OCI-LY1 (cell line): ENCODE measurements at regions not wholly inside any gene's neighbourhood (a gene's known extent, or its start where the extent isn't known, plus 50 kb on each side); places are given as distances from the start of the nearest gene placed in this dataset.

Experiments used
- H2AFZ ChIP-seq: fragments of 200-600 bp; sonication (generic), shearing (Covaris generic); 2 replicates; pipeline ENCODE4 v1.6.0; 2014; ENCODE audit warnings: antibody characterized with exemption, mild to moderate bottlenecking, low read length
- H3F3A ChIP-seq: fragments of 200-600 bp; sonication (generic), shearing (Covaris generic); 2 replicates; pipeline ENCODE4 v1.6.0; 2014; ENCODE audit warnings: mild to moderate bottlenecking, antibody characterized with exemption, low read length, moderate library complexity; ENCODE audit not compliant: insufficient read depth
- H3K27ac ChIP-seq: fragments of 200-600 bp; sonication (generic); 2 replicates; pipeline ENCODE4 v1.5.1; 2014; ENCODE audit warnings: low read length, mixed run types, mild to moderate bottlenecking, low read depth; ENCODE audit not compliant: poor library complexity, severe bottlenecking
- H3K27me3 ChIP-seq: fragments of 200-600 bp; sonication (generic); 2 replicates; pipeline ENCODE4 v1.6.0; 2014; ENCODE audit warnings: antibody characterized with exemption, mild to moderate bottlenecking, low read length, moderate library complexity; ENCODE audit not compliant: insufficient read depth
- H3K36me3 ChIP-seq: fragments of 200-600 bp; sonication (generic); 2 replicates; pipeline ENCODE4 v1.6.1; 2014; ENCODE audit warnings: mild to moderate bottlenecking, antibody characterized with exemption, low read length, moderate library complexity, mixed read lengths; ENCODE audit not compliant: insufficient read depth
- H3K4me1 ChIP-seq: fragments of 200-600 bp; sonication (generic); 2 replicates; pipeline ENCODE4 v1.5.1; 2014; ENCODE audit warnings: mild to moderate bottlenecking, low read length, moderate library complexity; ENCODE audit not compliant: insufficient read depth, severe bottlenecking
- H3K4me2 ChIP-seq: fragments of 200-600 bp; sonication (generic), shearing (Covaris generic); 2 replicates; pipeline ENCODE4 v1.6.1; 2014; ENCODE audit warnings: low read length
- H3K4me3 ChIP-seq: fragments of 200-600 bp; sonication (generic); 2 replicates; pipeline ENCODE4 v1.5.1; 2014; ENCODE audit warnings: low read length, low read depth, mild to moderate bottlenecking, mixed read lengths; ENCODE audit not compliant: poor library complexity, severe bottlenecking
- H3K79me2 ChIP-seq: fragments of 200-600 bp; shearing (Covaris generic); 2 replicates; pipeline ENCODE4 v1.6.1; 2016; ENCODE audit warnings: mixed run types, low read length, mixed read lengths; ENCODE audit not compliant: insufficient read depth
- H3K9ac ChIP-seq: fragments of 200-600 bp; sonication (generic), shearing (Covaris generic); 2 replicates; pipeline ENCODE4 v1.6.1; 2014; ENCODE audit warnings: mild to moderate bottlenecking, low read length, mixed read lengths
- H3K9me2 ChIP-seq: fragments of 200-600 bp; sonication (generic), shearing (Covaris generic); 2 replicates; pipeline ENCODE4 v1.6.1; 2014; ENCODE audit warnings: low read depth, mild to moderate bottlenecking, low read length, mixed read lengths
- H3K9me3 ChIP-seq: fragments of 200-600 bp; shearing (Covaris generic); 2 replicates; pipeline ENCODE4 v1.6.1; 2014; ENCODE audit warnings: low read length, mixed read lengths
- H4K20me1 ChIP-seq: fragments of 200-600 bp; sonication (generic), shearing (Covaris generic); 2 replicates; pipeline ENCODE4 v1.6.0; 2016; ENCODE audit warnings: mild to moderate bottlenecking, low read length; ENCODE audit not compliant: insufficient read depth
- CTCF ChIP-seq: fragments of 200-600 bp; sonication (generic), shearing (Covaris generic); IDR thresholded peaks from 2 replicates; pipeline ENCODE4 v1.5.1; 2017; ENCODE audit warnings: mild to moderate bottlenecking, antibody characterized with exemption, low read length, moderate library complexity, mixed read lengths
- EZH2 ChIP-seq: fragments of 200-600 bp; sonication (generic), shearing (Covaris generic); IDR thresholded peaks from 2 replicates; pipeline ENCODE4 v1.8.0; 2017; ENCODE audit warnings: borderline replicate concordance, mixed run types, mild to moderate bottlenecking, antibody characterized with exemption, low read length, moderate library complexity, mixed read lengths

GRCh38 chr2:120857931-120858330 is 122.3 kb downstream of the GLI2 start:
- Histone ChIP-seq H3K36me3 (no peaks in the 10 kb centered on the region), H3K4me3 (no peak overlapping the region), H3K9me2 (no peaks in the 10 kb centered on the region), H3K4me1 (no peaks in the 10 kb centered on the region), H3F3A (no peaks in the 10 kb centered on the region), H3K27ac (no peak overlapping the region), H2AFZ (no peak overlapping the region), H3K9me3 (no peaks in the 10 kb centered on the region), H3K27me3 (peaks cover 6% of the 10 kb centered on the region; the same call in 1 of the 2 replicates), H3K9ac (no peak overlapping the region), H4K20me1 (no peaks in the 10 kb centered on the region), H3K4me2 (no peak overlapping the region), H3K79me2 (no peaks in the 10 kb centered on the region)
- TF ChIP-seq CTCF = no peak
- TF ChIP-seq EZH2 = no peak

- no peak overlapping the region for H3K9ac ChIP-seq
- H3K27ac ChIP-seq = no peak overlapping the region
- no peaks in the 10 kb centered on the region for H3K4me1 ChIP-seq
- no peaks in the 10 kb centered on the region for H3K9me3 ChIP-seq
- no peak overlapping the region for H2AFZ ChIP-seq
- no peaks in the 10 kb centered on the region for H3F3A ChIP-seq
- TF ChIP-seq EZH2 (no peak), CTCF (no peak)
- no peaks in the 10 kb centered on the region for H4K20me1 ChIP-seq
- H3K4me3 ChIP-seq = no peak overlapping the region
- H3K79me2 ChIP-seq = no peaks in the 10 kb centered on the region
- H3K9me2 ChIP-seq = no peaks in the 10 kb centered on the region
- H3K36me3 ChIP-seq = no peaks in the 10 kb centered on the region
- peaks cover 6% of the 10 kb centered on the region; the same call in 1 of the 2 replicates for H3K27me3 ChIP-seq
- no peak overlapping the region for H3K4me2 ChIP-seq
These were observed 122.9 kb downstream of the GLI2 start for GRCh38 chr2:120858361-120859106.

GRCh38 chr2:120859128-120859527 is 123.5 kb downstream of the GLI2 start:
- no peak overlapping the region for H3K4me2 ChIP-seq
- H3K36me3 ChIP-seq = no peaks in the 10 kb centered on the region
- TF ChIP-seq EZH2 = no peak
- no peak for TF ChIP-seq CTCF
- no peak overlapping the region for H3K9ac ChIP-seq
- no peaks in the 10 kb centered on the region for H3K79me2 ChIP-seq
- no peaks in the 10 kb centered on the region for H3K9me3 ChIP-seq
- H3K4me3 ChIP-seq = no peak overlapping the region
- H3K27me3 ChIP-seq = peaks cover 2% of the 10 kb centered on the region; the same call in 1 of the 2 replicates
- H3K27ac ChIP-seq = no peak overlapping the region
- H3K9me2 ChIP-seq = no peaks in the 10 kb centered on the region
- H2AFZ ChIP-seq = no peak overlapping the region
- H3F3A ChIP-seq = no peaks in the 10 kb centered on the region
- no peaks in the 10 kb centered on the region for H4K20me1 ChIP-seq
- H3K4me1 ChIP-seq = no peaks in the 10 kb centered on the region
